ENCODE measurements at regions not wholly inside any gene's neighbourhood (a gene's known extent, or its start where the extent isn't known, plus 50 kb on each side); places are given as distances from the start of the nearest gene placed in this dataset.

DNA sequence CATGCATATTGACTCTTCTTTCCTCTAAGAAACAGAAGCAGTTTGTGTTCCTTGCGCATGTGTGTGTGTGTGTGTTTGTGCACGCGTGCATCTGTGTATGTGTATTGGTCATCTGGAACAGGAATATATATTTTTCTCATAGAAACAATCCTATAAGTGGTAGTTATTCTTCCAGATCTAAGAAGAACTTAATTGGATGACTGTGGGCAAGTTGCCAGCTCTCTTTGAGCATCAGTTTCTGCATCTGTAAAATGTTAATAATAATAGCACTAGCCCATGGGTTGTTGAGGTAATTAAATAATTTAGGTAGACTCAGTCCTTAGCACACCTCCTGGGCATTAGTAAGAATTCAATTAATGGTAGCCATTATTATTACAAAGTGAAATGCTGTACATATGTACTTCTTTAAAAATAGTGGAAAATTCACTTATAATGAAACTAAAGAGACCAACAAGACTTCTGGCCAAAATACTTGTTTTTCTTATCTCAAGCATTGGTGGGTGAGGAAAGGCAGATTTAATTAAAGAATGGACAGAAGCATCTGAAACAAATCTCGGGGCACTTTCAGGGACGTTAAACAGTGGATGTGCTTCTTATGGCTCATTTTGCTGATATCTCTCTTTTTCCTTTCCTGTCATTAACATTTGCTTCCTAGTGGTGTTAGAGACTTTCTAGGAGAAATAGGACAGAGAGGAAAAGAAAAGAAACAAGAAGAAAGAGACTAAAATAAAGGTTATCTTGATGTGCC, 124.9 kb upstream of the HABP2 start:
- TF ChIP-seq, protein P1, sequence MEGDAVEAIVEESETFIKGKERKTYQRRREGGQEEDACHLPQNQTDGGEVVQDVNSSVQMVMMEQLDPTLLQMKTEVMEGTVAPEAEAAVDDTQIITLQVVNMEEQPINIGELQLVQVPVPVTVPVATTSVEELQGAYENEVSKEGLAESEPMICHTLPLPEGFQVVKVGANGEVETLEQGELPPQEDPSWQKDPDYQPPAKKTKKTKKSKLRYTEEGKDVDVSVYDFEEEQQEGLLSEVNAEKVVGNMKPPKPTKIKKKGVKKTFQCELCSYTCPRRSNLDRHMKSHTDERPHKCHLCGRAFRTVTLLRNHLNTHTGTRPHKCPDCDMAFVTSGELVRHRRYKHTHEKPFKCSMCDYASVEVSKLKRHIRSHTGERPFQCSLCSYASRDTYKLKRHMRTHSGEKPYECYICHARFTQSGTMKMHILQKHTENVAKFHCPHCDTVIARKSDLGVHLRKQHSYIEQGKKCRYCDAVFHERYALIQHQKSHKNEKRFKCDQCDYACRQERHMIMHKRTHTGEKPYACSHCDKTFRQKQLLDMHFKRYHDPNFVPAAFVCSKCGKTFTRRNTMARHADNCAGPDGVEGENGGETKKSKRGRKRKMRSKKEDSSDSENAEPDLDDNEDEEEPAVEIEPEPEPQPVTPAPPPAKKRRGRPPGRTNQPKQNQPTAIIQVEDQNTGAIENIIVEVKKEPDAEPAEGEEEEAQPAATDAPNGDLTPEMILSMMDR (conservative IDR thresholded peaks at IDR 0.05; ENCODE audit: low read depth, low read length), result no peak
- DNase-seq (ENCODE audit: low read depth), result no peak
- no peak overlapping the region for H3K4me3 ChIP-seq (ENCODE audit: low read depth, low read length)

- no peak overlapping the region for H3K4me3 ChIP-seq (ENCODE audit: low read depth, low read length)
- TF ChIP-seq, protein P1 (conservative IDR thresholded peaks at IDR 0.05; ENCODE audit: low read depth, low read length), result no peak
- DNase-seq (ENCODE audit: low read depth), result no peak
These were observed 122.0 kb upstream of the HABP2 start for GRCh38 chr10:113430634-113431397.

DNA sequence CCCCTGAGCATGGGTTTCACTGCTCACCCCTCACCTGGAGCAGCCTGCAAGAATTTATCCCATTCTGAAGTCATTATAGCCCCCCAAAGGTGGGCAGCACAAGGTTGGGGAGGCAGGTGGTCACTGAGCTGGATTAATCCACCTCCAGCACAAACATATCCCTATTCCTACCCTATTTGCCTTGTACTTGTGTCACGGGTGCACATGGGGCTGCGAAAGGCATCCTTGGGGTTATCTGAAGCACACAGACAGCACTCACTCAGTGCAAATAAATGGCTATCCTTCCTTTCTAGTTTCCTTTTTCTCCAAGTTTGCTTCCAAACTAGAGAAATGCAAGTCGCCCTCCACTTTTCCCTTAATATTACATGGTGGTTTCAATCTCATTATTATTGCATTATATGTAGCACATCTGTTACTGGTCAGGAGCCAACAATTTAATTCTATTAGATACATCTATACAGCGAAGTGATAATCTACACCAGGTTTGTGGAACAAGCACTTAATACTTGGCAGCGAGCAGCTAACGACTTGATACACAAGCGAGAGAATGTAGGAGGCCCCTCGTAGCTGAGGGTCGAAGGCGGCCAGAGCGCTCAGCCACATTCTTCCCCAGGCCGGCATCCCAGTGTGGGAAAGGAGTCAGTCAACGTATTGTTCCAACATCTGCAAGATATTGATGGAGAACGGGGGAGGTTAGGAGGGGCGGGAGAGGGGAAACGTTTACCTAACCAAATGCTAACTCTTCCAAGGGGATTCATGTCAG, 121.3 kb upstream of the HABP2 start:
- H3K4me3 ChIP-seq (ENCODE audit: low read depth, low read length), result no peak overlapping the region
- TF ChIP-seq, protein P1 (conservative IDR thresholded peaks at IDR 0.05; ENCODE audit: low read depth, low read length), result no peak
- no peak for DNase-seq (ENCODE audit: low read depth)

DNA sequence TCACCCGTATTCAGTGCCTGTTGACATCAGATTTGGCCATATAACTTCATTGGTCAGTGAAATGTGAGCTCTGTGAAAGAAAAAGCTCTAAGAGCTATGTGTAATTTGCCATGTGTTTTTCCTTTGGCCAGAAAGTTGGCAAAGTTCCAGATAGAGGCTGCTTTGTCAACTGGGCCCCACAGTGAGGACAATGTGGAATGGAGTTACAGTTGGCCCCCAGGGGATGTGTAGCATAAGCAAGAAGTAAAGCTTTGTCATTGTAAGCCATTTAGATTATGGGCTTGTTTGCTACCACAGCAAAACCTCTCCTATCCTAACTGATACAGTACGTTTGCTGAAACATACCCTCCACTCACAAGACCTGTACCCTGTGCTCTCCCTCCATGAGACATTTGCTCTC, 119.1 kb upstream of the HABP2 start:
- no peak for DNase-seq (ENCODE audit: low read depth)
- TF ChIP-seq, protein P1 (conservative IDR thresholded peaks at IDR 0.05; ENCODE audit: low read depth, low read length), result no peak
- no peak overlapping the region for H3K4me3 ChIP-seq (ENCODE audit: low read depth, low read length)

GRCh38 chr10:113434315-113434714, 118.5 kb upstream of the HABP2 start:
- no peak overlapping the region for H3K4me3 ChIP-seq (ENCODE audit: low read depth, low read length)
- TF ChIP-seq, protein P1 (conservative IDR thresholded peaks at IDR 0.05; ENCODE audit: low read depth, low read length), result no peak
- no peak for DNase-seq (ENCODE audit: low read depth)

DNA sequence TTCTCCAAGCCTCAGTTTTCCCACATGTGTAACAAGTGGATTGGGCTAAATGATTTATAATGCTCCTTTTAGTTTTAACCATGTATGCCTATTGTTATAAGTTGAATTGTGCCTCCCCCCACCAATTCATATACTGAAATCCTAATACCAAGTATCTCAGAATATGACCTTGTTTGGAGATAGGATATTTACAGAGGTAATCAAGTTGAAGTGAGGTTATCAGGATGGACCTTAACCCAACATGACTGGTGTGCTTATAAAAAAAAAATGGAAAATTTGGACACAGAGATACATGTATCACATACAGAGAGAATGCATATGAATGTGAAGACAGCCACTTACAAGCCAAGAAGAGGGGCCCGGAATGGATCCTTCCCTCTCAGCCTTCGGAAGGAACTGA, 117.9 kb upstream of the HABP2 start:
- TF ChIP-seq, protein P1 (conservative IDR thresholded peaks at IDR 0.05; ENCODE audit: low read depth, low read length), result no peak
- DNase-seq (ENCODE audit: low read depth), result no peak
- no peak overlapping the region for H3K4me3 ChIP-seq (ENCODE audit: low read depth, low read length)

Data from epithelial cell of proximal tubule (primary cell).